WTC11 (cell line): ENCODE measurements at regions not wholly inside any gene's neighbourhood (a gene's known extent, or its start where the extent isn't known, plus 50 kb on each side); places are given as distances from the start of the nearest gene placed in this dataset.

Source experiments
- ATAC-seq: fragments of 200-7000 bp; cut with Tn5 transposase; 2 replicates; pipeline ENCODE4 v1.10.0; 2021; ENCODE audit warnings: mild to moderate bottlenecking, moderate library complexity
- CTCF ChIA-PET: fragments of 300-600 bp; sonication (Branson Sonifier 250); formaldehyde crosslinking; loops from one replicate; lab custom pipeline; 2021; ENCODE audit warnings: antibody characterized with exemption; lab: Charles Lee
- POLR2A ChIA-PET: fragments of 350-600 bp; sonication (Branson Sonifier 250); formaldehyde crosslinking; loops from one replicate; lab custom pipeline; 2021; ENCODE audit warnings: antibody characterized with exemption; lab: Charles Lee
- DNase-seq: peaks from one replicate; pipeline ENCODE4 v3.0.0; 2021; ENCODE audit warnings: low spot score
- H3K27ac Mint-ChIP-seq: 2 replicates; pipeline ENCODE4 v1.8.0; 2021; ENCODE audit warnings: mixed read lengths
- H3K27me3 Mint-ChIP-seq: 2 replicates; pipeline ENCODE4 v1.8.0; 2021; ENCODE audit warnings: low read depth, mild to moderate bottlenecking, moderate library complexity, mixed read lengths
- H3K36me3 Mint-ChIP-seq: 2 replicates; pipeline ENCODE4 v1.8.0; 2021; ENCODE audit warnings: mixed read lengths
- H3K4me1 Mint-ChIP-seq: 2 replicates; pipeline ENCODE4 v1.8.0; 2022; ENCODE audit warnings: mixed read lengths
- H3K4me3 Mint-ChIP-seq: 2 replicates; pipeline ENCODE4 v1.8.0; 2021; ENCODE audit warnings: mild to moderate bottlenecking, moderate library complexity, mixed read lengths
- H3K9me3 Mint-ChIP-seq: 2 replicates; pipeline ENCODE4 v1.8.0; 2021; ENCODE audit warnings: mixed read lengths
- ARID4B ChIP-seq: sonication (generic); formaldehyde crosslinking; IDR thresholded peaks from 2 replicates; pipeline ENCODE4 v1.8.0; 2023; ENCODE audit warnings: missing genetic modification reagents, mild to moderate bottlenecking, borderline replicate concordance
- ATF6 ChIP-seq: sonication (generic); formaldehyde crosslinking; IDR thresholded peaks from 2 replicates; pipeline ENCODE4 v1.8.1; 2023; ENCODE audit warnings: mild to moderate bottlenecking, missing genetic modification reagents
- ESRRA ChIP-seq: sonication (generic); formaldehyde crosslinking; IDR thresholded peaks from 2 replicates; pipeline ENCODE4 v1.8.1; 2022; ENCODE audit warnings: mild to moderate bottlenecking, missing genetic modification reagents, borderline replicate concordance
- FOXK1 ChIP-seq: sonication (generic); formaldehyde crosslinking; IDR thresholded peaks from 2 replicates; pipeline ENCODE4 v1.8.0; 2022; ENCODE audit warnings: mild to moderate bottlenecking, moderate library complexity, missing genetic modification reagents
- JAZF1 ChIP-seq: fragments of 250-450 bp; sonication (Bioruptor Pico); IDR thresholded peaks from 2 replicates; pipeline ENCODE4 v1.9.0; 2021; ENCODE audit warnings: moderate library complexity, mild to moderate bottlenecking, inconsistent platforms
- KAT7 ChIP-seq: sonication (generic); formaldehyde crosslinking; IDR thresholded peaks from 2 replicates; pipeline ENCODE4 v1.8.1; 2023; ENCODE audit warnings: missing genetic modification reagents, mild to moderate bottlenecking, borderline replicate concordance
- MLX ChIP-seq: sonication (generic); formaldehyde crosslinking; IDR thresholded peaks from 2 replicates; pipeline ENCODE4 v1.8.1; 2023; ENCODE audit warnings: mild to moderate bottlenecking, missing genetic modification reagents, moderate library complexity
- SMAD4 ChIP-seq: sonication (generic); formaldehyde crosslinking; IDR thresholded peaks from 2 replicates; pipeline ENCODE4 v1.8.0; 2022; ENCODE audit warnings: mild to moderate bottlenecking, missing genetic modification reagents
- STAT6 ChIP-seq: sonication (generic); formaldehyde crosslinking; conservative IDR thresholded peaks from 2 replicates; pipeline ENCODE4 v1.8.1; 2023; ENCODE audit warnings: mild to moderate bottlenecking, low read depth, missing genetic modification reagents, moderate library complexity
- ZMAT4 ChIP-seq: fragments of 250-450 bp; sonication (Bioruptor Pico); IDR thresholded peaks from 2 replicates; pipeline ENCODE4 v1.9.0; 2021; ENCODE audit warnings: mild to moderate bottlenecking
- ZNF219 ChIP-seq: sonication (generic); formaldehyde crosslinking; IDR thresholded peaks from 2 replicates; pipeline ENCODE4 v1.8.0; 2023; ENCODE audit warnings: missing genetic modification reagents, mild to moderate bottlenecking, borderline replicate concordance
- ZNF671 ChIP-seq: fragments of 250-450 bp; sonication (Bioruptor Pico); IDR thresholded peaks from 2 replicates; pipeline ENCODE4 v1.8.0; 2021; ENCODE audit warnings: mild to moderate bottlenecking
- TF ChIP-seq, protein P1 (sequence below): fragments of 250-450 bp; sonication (Bioruptor Pico); IDR thresholded peaks from 2 replicates; pipeline ENCODE4 v1.9.0; 2021; ENCODE audit warnings: moderate library complexity, mild to moderate bottlenecking, inconsistent platforms, borderline replicate concordance
- TF ChIP-seq, protein P2 (sequence below): sonication (generic); formaldehyde crosslinking; IDR thresholded peaks from 2 replicates; pipeline ENCODE4 v1.8.0; 2022; ENCODE audit warnings: mild to moderate bottlenecking, missing genetic modification reagents
- TF ChIP-seq, protein P3 (sequence below): sonication (generic); formaldehyde crosslinking; IDR thresholded peaks from 2 replicates; pipeline ENCODE4 v1.8.1; 2023; ENCODE audit warnings: mild to moderate bottlenecking, missing genetic modification reagents, borderline replicate concordance
- TF ChIP-seq, protein P4 (sequence below): sonication (generic); formaldehyde crosslinking; IDR thresholded peaks from 2 replicates; pipeline ENCODE4 v1.8.1; 2023; ENCODE audit warnings: mild to moderate bottlenecking, missing genetic modification reagents, moderate library complexity

- no peak for TF ChIP-seq MLX (CRISPR knock-in tag)
- TF ChIP-seq, protein P1, sequence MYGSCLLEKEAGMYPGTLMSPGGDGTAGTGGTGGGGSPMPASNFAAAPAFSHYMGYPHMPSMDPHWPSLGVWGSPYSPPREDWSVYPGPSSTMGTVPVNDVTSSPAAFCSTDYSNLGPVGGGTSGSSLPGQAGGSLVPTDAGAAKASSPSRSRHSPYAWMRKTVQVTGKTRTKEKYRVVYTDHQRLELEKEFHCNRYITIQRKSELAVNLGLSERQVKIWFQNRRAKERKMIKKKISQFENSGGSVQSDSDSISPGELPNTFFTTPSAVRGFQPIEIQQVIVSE (CRISPR knock-in tag), result no peak
- TF ChIP-seq, protein P2, sequence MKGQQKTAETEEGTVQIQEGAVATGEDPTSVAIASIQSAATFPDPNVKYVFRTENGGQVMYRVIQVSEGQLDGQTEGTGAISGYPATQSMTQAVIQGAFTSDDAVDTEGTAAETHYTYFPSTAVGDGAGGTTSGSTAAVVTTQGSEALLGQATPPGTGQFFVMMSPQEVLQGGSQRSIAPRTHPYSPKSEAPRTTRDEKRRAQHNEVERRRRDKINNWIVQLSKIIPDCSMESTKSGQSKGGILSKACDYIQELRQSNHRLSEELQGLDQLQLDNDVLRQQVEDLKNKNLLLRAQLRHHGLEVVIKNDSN (CRISPR knock-in tag), result no peak
- TF ChIP-seq, all 79 proteins: peak for 0
Measured at GRCh38 chr2:7931808-7932207, 750.0 kb upstream of the ID2 start (continued).

DNA sequence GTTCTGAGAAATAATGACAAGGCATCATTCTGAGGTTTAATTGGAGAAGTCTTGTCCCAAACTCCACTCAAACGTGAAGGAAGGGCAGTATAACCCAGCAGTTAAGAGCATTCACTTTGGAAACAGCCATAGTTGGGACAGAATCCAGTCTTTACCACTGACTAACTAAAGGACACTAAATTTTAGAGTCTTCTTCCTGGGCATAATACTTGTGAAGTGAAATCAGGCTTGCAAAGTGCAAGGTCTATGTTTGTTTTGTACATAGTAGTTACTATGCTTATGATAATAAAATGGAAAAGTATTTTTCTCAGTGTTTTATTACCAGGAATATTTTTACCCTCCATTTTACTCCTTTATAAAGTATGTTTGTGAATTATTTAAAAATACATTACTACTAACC is 748.2 kb upstream of the ID2 start:
- no peak overlapping the region for H3K4me3 Mint-ChIP-seq
- TF ChIP-seq ATF6 (CRISPR knock-in tag), result no peak
- TF ChIP-seq, all 79 proteins: peak for 0
- ChIA-PET CTCF (no interaction called here), POLR2A (no interaction called here)
- Mint-ChIP-seq H3K27me3 (no peaks in the 10 kb centered on the region; the same call in 1 of the 2 replicates), H3K27ac (no peak overlapping the region), H3K4me1 (peaks cover 9% of the 10 kb centered on the region), H3K36me3 (no peaks in the 10 kb centered on the region), H3K9me3 (peaks cover 2% of the 10 kb centered on the region; the same call in 1 of the 2 replicates)
- no peak for DNase-seq
- ATAC-seq, result no peak

DNA sequence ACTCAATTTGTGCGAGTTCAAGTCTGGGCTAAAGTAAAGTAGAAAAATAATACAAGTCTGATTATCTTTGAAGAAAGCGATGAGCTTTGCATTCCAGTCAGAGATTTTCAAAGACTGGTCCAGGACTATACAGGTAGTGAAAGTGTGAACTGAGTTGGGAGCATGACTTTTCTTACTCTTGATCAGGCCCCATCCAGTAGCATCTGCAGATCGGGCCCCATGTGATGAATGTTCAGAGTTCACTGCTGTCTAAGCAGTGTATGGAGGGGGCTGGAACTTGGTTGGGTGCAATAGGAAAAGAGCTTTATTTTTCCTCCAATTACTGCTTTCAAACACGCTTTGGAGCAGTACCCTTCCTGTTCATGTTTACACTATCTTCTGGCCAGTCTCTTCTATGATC is 747.4 kb upstream of the ID2 start:
- POLR2A ChIA-PET, result no interaction called here
- Mint-ChIP-seq H3K4me1 (peaks cover 17% of the 10 kb centered on the region), H3K27ac (no peak overlapping the region), H3K27me3 (no peaks in the 10 kb centered on the region; the same call in 1 of the 2 replicates), H3K36me3 (no peaks in the 10 kb centered on the region), H3K4me3 (no peak overlapping the region), H3K9me3 (peaks cover 6% of the 10 kb centered on the region)
- no peak for ATAC-seq
- no peak for DNase-seq
- CTCF ChIA-PET, result no interaction called here
- TF ChIP-seq ESRRA (CRISPR knock-in tag), result no peak
- no peak for TF ChIP-seq ZNF671 (CRISPR knock-in tag)
- TF ChIP-seq SMAD4 (CRISPR knock-in tag), result no peak
- TF ChIP-seq STAT6 (CRISPR knock-in tag), result no peak
- TF ChIP-seq ZMAT4 (CRISPR knock-in tag), result no peak
- TF ChIP-seq, protein P3, sequence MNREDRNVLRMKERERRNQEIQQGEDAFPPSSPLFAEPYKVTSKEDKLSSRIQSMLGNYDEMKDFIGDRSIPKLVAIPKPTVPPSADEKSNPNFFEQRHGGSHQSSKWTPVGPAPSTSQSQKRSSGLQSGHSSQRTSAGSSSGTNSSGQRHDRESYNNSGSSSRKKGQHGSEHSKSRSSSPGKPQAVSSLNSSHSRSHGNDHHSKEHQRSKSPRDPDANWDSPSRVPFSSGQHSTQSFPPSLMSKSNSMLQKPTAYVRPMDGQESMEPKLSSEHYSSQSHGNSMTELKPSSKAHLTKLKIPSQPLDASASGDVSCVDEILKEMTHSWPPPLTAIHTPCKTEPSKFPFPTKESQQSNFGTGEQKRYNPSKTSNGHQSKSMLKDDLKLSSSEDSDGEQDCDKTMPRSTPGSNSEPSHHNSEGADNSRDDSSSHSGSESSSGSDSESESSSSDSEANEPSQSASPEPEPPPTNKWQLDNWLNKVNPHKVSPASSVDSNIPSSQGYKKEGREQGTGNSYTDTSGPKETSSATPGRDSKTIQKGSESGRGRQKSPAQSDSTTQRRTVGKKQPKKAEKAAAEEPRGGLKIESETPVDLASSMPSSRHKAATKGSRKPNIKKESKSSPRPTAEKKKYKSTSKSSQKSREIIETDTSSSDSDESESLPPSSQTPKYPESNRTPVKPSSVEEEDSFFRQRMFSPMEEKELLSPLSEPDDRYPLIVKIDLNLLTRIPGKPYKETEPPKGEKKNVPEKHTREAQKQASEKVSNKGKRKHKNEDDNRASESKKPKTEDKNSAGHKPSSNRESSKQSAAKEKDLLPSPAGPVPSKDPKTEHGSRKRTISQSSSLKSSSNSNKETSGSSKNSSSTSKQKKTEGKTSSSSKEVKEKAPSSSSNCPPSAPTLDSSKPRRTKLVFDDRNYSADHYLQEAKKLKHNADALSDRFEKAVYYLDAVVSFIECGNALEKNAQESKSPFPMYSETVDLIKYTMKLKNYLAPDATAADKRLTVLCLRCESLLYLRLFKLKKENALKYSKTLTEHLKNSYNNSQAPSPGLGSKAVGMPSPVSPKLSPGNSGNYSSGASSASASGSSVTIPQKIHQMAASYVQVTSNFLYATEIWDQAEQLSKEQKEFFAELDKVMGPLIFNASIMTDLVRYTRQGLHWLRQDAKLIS (CRISPR knock-in tag), result no peak
- TF ChIP-seq JAZF1 (CRISPR knock-in tag), result no peak
- no peak for TF ChIP-seq KAT7 (CRISPR knock-in tag)
- no peak for TF ChIP-seq ARID4B
- TF ChIP-seq, protein P4, sequence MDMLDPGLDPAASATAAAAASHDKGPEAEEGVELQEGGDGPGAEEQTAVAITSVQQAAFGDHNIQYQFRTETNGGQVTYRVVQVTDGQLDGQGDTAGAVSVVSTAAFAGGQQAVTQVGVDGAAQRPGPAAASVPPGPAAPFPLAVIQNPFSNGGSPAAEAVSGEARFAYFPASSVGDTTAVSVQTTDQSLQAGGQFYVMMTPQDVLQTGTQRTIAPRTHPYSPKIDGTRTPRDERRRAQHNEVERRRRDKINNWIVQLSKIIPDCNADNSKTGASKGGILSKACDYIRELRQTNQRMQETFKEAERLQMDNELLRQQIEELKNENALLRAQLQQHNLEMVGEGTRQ (CRISPR knock-in tag), result no peak
- no peak for TF ChIP-seq FOXK1
- no peak for TF ChIP-seq ZNF219 (CRISPR knock-in tag)
